ENCODE measurements at regions not wholly inside any gene's neighbourhood (a gene's known extent, or its start where the extent isn't known, plus 50 kb on each side); places are given as distances from the start of the nearest gene placed in this dataset.

- Histone ChIP-seq H3K4me3 (no peak overlapping the region), H3K9me3 (no peaks in the 10 kb centered on the region), H3K27me3 (no peaks in the 10 kb centered on the region), H3K4me1 (peaks cover 0 to 9% (median 2%) of the 10 kb centered on the region in 4 donors), H3K27ac (replicated peaks in 1 of 4) (no peak overlapping the region), H3K36me3 (no peaks in the 10 kb centered on the region)
- no peak for DNase-seq (ENCODE audit: extremely low spot score)
- intact Hi-C loops (cut with DNase I) = no loop called here
- 75% methylated on average over 6 of the region's 6 CpGs for WGBS
- no peak for TF ChIP-seq POLR2A (IDR thresholded peaks at IDR 0.05; ENCODE audit: low read depth)
- TF ChIP-seq POLR2AphosphoS5 (IDR thresholded peaks at IDR 0.05) = no peak
- TF ChIP-seq, protein P1, sequence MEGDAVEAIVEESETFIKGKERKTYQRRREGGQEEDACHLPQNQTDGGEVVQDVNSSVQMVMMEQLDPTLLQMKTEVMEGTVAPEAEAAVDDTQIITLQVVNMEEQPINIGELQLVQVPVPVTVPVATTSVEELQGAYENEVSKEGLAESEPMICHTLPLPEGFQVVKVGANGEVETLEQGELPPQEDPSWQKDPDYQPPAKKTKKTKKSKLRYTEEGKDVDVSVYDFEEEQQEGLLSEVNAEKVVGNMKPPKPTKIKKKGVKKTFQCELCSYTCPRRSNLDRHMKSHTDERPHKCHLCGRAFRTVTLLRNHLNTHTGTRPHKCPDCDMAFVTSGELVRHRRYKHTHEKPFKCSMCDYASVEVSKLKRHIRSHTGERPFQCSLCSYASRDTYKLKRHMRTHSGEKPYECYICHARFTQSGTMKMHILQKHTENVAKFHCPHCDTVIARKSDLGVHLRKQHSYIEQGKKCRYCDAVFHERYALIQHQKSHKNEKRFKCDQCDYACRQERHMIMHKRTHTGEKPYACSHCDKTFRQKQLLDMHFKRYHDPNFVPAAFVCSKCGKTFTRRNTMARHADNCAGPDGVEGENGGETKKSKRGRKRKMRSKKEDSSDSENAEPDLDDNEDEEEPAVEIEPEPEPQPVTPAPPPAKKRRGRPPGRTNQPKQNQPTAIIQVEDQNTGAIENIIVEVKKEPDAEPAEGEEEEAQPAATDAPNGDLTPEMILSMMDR (IDR thresholded peaks at IDR 0.05) = no peak
- TF ChIP-seq EP300 (IDR thresholded peaks at IDR 0.05) = no peak
Observed at GRCh38 chr10:43857206-43857930, 208.7 kb upstream of the ZNF32 start.

DNA sequence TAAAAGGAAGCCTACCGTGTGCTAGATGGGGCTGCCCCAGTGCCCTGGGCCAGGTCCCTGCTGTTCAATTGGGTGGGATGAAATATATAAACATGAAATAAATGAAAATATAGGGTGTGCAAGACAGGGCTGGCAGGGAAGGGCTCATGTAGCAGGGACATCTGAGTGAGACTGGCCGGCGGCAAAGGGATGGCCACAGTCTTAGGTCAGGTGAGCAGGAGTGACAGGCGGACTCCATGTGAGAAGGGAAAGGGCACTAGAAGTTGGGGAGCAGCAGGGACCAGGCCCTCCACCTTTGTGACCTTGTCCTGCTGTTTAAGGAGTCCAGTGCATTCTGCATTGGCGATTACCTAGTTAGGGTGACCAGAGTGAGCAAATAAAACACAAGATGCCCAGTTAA lies 207.6 kb upstream of the ZNF32 start:
- no peak overlapping the region for H3K27ac ChIP-seq (replicated peaks in 1 of 4)
- no peak for TF ChIP-seq POLR2AphosphoS5 (IDR thresholded peaks at IDR 0.05)
- TF ChIP-seq, protein P1 (IDR thresholded peaks at IDR 0.05) = no peak
- TF ChIP-seq POLR2A (IDR thresholded peaks at IDR 0.05; ENCODE audit: low read depth) = no peak
- no peak for TF ChIP-seq EP300 (IDR thresholded peaks at IDR 0.05)
- H3K4me1 ChIP-seq = peaks cover 0 to 9% (median 0%) of the 10 kb centered on the region in 4 donors
- no peaks in the 10 kb centered on the region for H3K36me3 ChIP-seq
- H3K27me3 ChIP-seq = no peaks in the 10 kb centered on the region
- H3K9me3 ChIP-seq = no peaks in the 10 kb centered on the region
- no peak overlapping the region for H3K4me3 ChIP-seq
- intact Hi-C loops (cut with DNase I) = no loop called here
- DNase-seq (ENCODE audit: extremely low spot score) = no peak
- WGBS = 91% methylated on average over 5 of the region's 5 CpGs

DNA sequence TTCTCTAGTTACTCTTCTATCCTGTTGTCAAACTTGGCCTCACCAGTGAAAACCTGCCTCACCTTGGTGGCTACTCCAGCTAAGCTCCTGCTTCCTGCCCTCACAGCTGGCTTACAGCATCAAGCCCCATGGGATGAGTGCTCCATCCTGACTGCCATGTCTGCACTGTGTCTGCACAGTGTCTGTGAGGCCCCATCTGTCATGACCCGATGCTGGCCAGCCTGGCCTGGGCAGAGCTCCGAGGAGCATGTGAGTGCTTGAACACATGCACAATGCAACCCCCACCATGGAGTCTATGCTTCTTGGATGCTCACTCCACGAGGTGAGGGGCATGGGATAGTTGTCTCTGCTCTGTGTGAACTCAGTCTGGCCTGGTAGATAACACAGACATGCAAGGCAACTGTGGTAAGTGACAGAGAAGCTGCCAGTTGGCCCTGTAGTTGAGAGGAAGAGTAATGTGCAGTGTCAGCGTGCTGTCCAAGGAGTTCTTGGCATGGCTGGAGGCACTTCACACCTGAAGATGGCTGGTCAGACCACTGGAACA lies 207.1 kb upstream of the ZNF32 start:
- WGBS = 50% methylated on average over 2 of the region's 4 CpGs
- Histone ChIP-seq H3K27ac (replicated peaks in 1 of 4) (no peak overlapping the region), H3K9me3 (no peaks in the 10 kb centered on the region), H3K36me3 (no peaks in the 10 kb centered on the region), H3K4me3 (no peak overlapping the region), H3K4me1 (peaks cover 0 to 9% (median 0%) of the 10 kb centered on the region in 4 donors), H3K27me3 (no peaks in the 10 kb centered on the region)
- TF ChIP-seq, protein P1 (IDR thresholded peaks at IDR 0.05) = no peak
- TF ChIP-seq EP300 (IDR thresholded peaks at IDR 0.05) (no peak), POLR2AphosphoS5 (IDR thresholded peaks at IDR 0.05) (peak in 1 of 2 donors; percentile 21), POLR2A (IDR thresholded peaks at IDR 0.05; ENCODE audit: low read depth) (no peak)
- intact Hi-C loops (cut with DNase I) = no loop called here
- no peak for DNase-seq (ENCODE audit: extremely low spot score)

- Histone ChIP-seq H3K4me3 (no peak overlapping the region), H3K27ac (replicated peaks in 1 of 4) (no peak overlapping the region), H3K27me3 (no peaks in the 10 kb centered on the region), H3K36me3 (no peaks in the 10 kb centered on the region), H3K9me3 (no peaks in the 10 kb centered on the region), H3K4me1 (peaks cover 0 to 9% (median 0%) of the 10 kb centered on the region in 4 donors)
- intact Hi-C loops (cut with DNase I) = no loop called here
- WGBS = 86% methylated on average over 10 of the region's 10 CpGs
- DNase-seq (ENCODE audit: extremely low spot score) = no peak
- TF ChIP-seq POLR2AphosphoS5 (IDR thresholded peaks at IDR 0.05) (no peak), EP300 (IDR thresholded peaks at IDR 0.05) (no peak), POLR2A (IDR thresholded peaks at IDR 0.05; ENCODE audit: low read depth) (no peak)
- TF ChIP-seq, protein P1 (IDR thresholded peaks at IDR 0.05) = no peak
Observed at GRCh38 chr10:43854007-43854406, 205.3 kb upstream of the ZNF32 start.
